NCI-H1436 (cell line): ENCODE measurements at regions not wholly inside any gene's neighbourhood (a gene's known extent, or its start where the extent isn't known, plus 50 kb on each side); places are given as distances from the start of the nearest gene placed in this dataset.
"Not testable (repeated sequence)": the region's sequence is repeated elsewhere in the genome, so short reads cannot be mapped to it uniquely, and the experiment has no call there.

ENCODE experiments used
- DNase-seq: peaks from one replicate; lab custom pipeline; 2025; lab: John Stamatoyannopoulos, UW

DNA sequence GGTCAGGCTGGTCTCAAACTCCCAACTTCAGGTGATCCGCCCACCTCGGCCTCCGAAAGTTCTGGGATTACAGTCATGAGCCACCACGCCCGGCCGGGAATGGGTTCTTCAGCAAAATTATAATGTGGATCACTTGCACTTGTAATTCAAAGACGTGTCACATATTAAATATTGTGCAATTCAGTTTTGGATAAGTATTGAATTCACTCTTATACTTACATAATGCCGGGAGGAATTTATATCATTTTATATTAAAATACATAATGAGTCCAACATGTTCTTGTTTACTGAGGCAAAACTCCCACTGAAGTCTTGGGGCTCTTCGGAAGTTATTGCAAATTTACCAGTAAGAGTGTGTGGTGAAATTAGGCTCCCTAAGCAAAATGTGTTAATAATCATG lies 635.2 kb upstream of the LUZP2 start:
- no peak for DNase-seq

GRCh38 chr11:23865341-23865975 lies 631.4 kb upstream of the LUZP2 start:
- no peak for DNase-seq

DNA sequence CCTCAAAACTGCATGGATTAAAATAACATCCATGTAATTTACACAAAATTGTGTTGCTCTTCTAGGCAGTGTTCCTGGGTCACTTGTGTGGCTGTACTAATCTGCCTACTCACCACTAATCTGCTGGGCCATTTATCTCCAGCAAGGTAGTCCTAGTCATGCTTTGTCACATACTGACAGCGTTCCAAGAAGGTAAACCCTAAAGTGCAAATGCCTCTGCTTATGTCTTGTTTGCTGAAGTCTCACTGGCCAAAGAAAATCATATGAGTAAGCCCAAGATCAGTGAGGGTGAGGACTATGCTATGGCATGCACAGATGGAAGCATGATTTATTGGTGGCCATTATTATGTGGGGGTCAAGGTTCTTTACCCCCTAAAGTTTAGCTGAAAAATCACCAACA lies 630.2 kb upstream of the LUZP2 start:
- DNase-seq, result no peak

- DNase-seq, result no peak
Observed at GRCh38 chr11:23869671-23870070, 627.2 kb upstream of the LUZP2 start.

- no peak for DNase-seq
Observed at GRCh38 chr11:23873406-23873805, 623.4 kb upstream of the LUZP2 start.

DNA sequence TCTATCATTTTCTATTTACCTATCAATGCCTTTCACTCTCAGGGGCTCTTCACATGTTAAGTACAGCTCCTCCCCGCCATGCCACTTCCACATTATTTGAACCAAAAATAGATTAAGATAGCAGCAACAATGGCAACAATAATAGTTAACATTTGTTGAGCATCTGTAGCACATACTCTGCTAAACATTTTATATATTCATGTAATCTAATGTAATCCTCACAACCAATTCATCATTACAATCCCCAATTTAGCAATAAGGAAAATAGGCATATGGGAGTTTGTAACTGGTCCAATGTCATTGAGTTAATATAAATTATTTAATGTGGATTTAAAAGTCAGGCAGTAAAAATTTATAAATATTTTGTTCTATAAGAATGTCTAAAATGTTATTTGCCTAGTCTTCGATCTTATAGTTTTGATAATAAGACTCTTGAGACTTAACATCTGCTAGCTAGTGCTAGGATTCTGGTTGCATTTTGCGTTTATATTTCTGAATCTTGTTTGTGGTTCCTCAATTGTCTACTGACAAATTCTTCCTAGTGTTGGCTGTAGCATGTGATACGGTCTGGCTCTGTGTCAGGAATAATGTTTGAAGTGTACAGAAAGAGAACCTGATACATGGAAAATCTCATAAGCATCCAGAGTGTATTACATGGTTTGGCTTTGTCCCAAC lies 621.5 kb upstream of the LUZP2 start:
- DNase-seq, result no peak

DNA sequence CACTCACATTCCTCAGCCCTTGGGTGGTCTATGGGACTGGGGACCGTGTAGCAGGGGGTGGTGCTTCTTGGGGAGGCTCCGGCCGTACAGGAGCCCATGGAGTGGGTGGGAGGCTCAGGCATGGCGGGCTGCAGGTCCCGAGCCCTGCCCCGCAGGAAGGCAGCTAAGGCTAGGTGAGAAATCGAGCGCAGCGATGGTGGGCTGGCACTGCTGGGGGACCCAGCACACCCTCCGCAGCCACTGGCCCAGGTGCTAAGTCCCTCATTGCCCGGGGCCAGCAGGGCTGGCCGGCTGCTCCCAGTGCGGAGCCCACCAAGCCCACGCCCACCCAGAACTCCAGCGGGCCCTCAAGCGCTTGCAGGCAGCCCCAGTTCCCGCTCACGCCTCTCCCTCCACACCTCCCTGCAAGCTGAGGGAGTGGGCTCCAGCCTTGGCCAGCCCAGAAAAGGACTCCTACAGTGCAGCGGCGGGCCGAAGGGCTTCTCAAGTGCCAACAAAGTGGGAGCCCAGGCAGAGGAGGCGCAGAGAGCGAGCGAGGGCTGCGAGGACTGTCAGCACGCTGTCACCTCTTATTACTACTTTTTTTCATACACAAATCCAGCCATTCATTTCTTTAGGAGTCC lies 613.3 kb upstream of the LUZP2 start:
- not testable (repeated sequence) for DNase-seq

GRCh38 chr11:23884341-23884740 lies 612.5 kb upstream of the LUZP2 start:
- DNase-seq, result no peak

DNA sequence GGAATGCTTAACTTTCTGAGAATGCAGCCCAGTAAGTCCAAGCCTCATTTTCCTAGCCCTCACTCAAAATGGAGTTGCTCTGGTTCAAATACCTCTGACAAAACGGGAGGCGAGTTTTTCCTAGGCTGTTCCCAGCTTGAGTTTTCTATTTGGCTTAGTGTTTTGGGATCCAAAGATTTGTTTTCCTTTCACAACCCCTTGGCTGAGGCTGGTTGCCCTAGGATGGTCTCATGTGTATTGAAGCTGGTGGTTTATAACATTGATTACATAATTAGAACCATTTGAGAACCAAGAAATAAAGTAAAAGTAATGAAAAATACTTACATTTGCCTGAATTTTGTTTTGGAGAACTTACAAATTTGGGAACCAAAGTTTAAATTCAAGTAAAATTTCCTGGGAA lies 611.1 kb upstream of the LUZP2 start:
- DNase-seq, result no peak

GRCh38 chr11:23887122-23887521 lies 609.7 kb upstream of the LUZP2 start:
- DNase-seq, result not testable (repeated sequence)

- DNase-seq, result no peak
Observed at GRCh38 chr11:23893126-23893525, 603.7 kb upstream of the LUZP2 start.

GRCh38 chr11:23897453-23898286 lies 599.2 kb upstream of the LUZP2 start:
- no peak for DNase-seq

- no peak for DNase-seq
Observed at GRCh38 chr11:23903044-23903704, 593.7 kb upstream of the LUZP2 start.

DNA sequence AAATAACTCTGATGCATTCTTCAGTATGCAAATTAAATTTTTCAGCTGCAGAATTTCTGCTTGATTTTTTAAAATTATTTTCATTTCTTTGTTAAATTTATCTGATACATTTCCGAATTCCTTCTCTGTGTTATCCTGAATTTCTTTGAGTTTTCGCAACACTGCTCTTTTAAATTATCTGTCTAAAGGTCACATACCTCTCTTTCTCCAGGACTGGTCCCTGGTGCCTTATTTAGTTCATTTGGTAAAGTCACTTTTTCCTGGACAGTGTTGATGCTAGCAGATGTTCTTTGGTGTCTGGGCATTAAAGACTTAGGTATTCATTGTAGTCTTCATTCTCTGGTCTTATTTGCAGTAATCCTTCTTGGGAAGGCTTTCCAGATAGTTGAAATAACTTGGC lies 577.4 kb upstream of the LUZP2 start:
- DNase-seq, result no peak

GRCh38 chr11:23923357-23923756 lies 573.5 kb upstream of the LUZP2 start:
- no peak for DNase-seq

DNA sequence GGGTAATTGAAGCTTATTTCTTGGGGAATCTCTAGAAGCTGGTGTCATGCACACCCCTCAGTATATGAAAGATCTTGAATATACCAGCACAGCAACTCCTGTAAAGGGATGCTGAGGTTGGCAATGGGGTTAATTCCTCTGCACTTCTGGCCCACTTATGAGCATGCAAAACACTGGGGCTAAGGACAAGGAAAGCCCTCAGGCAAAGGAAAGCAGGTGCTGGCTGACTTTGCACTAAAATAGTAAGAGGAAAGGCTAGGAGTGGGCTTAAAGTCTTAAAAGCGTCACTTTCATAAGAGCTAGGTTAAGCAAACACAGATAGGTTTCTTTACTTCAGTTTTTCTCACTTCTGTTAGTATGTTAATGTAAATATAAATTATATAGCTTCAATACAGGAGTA lies 572.6 kb upstream of the LUZP2 start:
- DNase-seq, result no peak

- no peak for DNase-seq
Observed at GRCh38 chr11:23931443-23931842, 565.4 kb upstream of the LUZP2 start.

DNA sequence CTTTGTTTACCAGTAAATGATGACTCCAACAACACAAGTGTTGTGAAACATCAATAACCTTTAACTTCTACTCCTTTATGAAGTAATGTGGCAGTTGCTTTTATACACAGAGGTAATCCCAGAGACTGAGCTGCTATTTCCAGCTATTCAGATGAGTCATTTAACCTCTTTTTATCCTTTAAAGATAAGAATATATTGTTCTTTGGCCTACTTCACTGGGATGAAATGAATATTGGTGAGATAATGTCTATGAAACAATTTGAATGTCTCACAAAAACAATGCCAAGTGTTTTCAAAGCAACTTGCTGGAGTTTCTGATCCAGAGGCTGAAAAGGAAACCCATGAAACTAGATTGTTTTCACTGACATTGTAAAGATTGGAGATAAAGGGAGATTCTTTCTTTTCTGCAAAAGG lies 564.4 kb upstream of the LUZP2 start:
- no peak for DNase-seq

DNA sequence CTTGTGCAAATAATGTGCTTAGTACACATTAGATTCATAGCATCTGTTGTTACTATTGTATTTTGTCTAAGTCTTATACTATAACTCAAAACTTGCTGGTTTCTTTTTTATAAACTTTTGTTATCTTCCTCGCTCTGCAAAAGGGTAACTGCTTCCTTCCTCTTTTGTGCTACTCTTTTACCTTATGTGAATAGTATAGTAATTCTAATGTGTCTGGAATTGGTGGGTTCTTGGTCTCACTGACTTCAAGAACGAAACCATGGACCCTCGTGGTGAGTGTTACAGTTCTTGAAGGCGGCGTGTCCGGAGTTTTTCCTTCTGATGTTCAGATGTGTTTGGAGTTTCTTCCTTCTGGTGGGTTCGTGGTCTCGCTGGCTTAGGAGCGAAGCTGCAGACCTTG lies 563.1 kb upstream of the LUZP2 start:
- no peak for DNase-seq

DNA sequence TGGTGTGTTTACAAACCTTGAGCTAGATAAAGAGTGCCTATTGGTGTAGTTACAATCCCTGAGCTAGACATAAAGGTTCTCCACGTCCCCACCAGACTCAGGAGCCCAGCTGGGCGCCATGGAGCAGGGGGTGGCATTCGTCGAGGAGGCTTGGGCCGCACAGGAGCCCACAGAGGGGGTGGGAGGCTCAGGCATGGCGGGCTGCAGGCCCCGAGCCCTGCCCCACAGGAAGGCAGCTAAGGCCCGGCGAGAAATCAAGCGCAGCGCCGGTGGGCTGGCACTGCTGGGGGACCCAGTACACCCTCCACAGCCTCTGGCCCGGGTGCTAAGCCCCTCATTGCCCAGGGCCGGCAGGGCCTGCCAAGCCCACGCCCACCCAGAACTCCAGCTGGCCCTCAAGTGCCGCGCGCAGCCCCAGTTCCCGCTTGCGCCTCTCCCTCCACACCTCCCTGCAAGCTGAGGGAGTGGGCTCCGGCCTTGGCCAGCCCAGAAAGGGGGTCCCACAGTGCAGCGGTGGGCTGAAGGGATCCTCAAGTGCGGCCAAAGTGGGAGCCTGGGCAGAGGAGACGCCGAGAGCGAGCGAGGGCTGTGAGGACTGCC lies 562.1 kb upstream of the LUZP2 start:
- not testable (repeated sequence) for DNase-seq

GRCh38 chr11:23942117-23942815 lies 554.6 kb upstream of the LUZP2 start:
- DNase-seq, result not testable (repeated sequence)
